ENCODE measurements at regions not wholly inside any gene's neighbourhood (a gene's known extent, or its start where the extent isn't known, plus 50 kb on each side); places are given as distances from the start of the nearest gene placed in this dataset.

DNA sequence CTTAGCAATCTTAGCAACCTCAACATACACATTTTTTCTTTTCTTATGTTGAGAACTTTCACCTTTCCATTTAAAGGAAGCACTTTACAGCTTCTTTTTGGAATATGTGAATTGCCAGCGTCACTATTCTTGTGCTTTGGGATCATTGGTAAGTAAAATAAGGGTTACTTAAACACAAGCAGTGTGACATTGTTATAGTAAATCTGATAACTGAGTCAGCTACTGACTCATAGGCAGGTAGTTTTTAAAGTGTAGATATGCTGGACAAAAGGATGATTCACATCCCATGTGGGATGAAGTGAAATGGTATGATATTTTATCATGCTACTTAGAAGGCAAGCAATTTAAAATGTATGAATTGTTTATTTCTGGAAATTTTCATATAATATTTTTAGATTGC, 637.2 kb downstream of the DCDC2C start:
- H3K36me3 ChIP-seq (ENCODE audit: control insufficient read depth, insufficient read depth, low read length) = no peaks in the 10 kb centered on the region
- peak; percentile 12 for DNase-seq (ENCODE audit: low read depth)
- H3K4me3 ChIP-seq (ENCODE audit: low read depth, low read length) = no peak overlapping the region
- TF ChIP-seq, protein P1, sequence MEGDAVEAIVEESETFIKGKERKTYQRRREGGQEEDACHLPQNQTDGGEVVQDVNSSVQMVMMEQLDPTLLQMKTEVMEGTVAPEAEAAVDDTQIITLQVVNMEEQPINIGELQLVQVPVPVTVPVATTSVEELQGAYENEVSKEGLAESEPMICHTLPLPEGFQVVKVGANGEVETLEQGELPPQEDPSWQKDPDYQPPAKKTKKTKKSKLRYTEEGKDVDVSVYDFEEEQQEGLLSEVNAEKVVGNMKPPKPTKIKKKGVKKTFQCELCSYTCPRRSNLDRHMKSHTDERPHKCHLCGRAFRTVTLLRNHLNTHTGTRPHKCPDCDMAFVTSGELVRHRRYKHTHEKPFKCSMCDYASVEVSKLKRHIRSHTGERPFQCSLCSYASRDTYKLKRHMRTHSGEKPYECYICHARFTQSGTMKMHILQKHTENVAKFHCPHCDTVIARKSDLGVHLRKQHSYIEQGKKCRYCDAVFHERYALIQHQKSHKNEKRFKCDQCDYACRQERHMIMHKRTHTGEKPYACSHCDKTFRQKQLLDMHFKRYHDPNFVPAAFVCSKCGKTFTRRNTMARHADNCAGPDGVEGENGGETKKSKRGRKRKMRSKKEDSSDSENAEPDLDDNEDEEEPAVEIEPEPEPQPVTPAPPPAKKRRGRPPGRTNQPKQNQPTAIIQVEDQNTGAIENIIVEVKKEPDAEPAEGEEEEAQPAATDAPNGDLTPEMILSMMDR (IDR thresholded peaks at IDR 0.05; ENCODE audit: insufficient read depth, low read length, poor library complexity, severe bottlenecking) = no peak
- H3K27me3 ChIP-seq (ENCODE audit: control insufficient read depth, insufficient read depth, low read length) = no peaks in the 10 kb centered on the region

GRCh38 chr2:4346628-4347027, 643.3 kb downstream of the DCDC2C start:
- H3K27me3 ChIP-seq (ENCODE audit: control insufficient read depth, insufficient read depth, low read length) = no peaks in the 10 kb centered on the region
- TF ChIP-seq, protein P1 (IDR thresholded peaks at IDR 0.05; ENCODE audit: insufficient read depth, low read length, poor library complexity, severe bottlenecking) = no peak
- H3K4me3 ChIP-seq (ENCODE audit: low read depth, low read length) = no peak overlapping the region
- no peak for DNase-seq (ENCODE audit: low read depth)
- H3K36me3 ChIP-seq (ENCODE audit: control insufficient read depth, insufficient read depth, low read length) = no peaks in the 10 kb centered on the region

DNA sequence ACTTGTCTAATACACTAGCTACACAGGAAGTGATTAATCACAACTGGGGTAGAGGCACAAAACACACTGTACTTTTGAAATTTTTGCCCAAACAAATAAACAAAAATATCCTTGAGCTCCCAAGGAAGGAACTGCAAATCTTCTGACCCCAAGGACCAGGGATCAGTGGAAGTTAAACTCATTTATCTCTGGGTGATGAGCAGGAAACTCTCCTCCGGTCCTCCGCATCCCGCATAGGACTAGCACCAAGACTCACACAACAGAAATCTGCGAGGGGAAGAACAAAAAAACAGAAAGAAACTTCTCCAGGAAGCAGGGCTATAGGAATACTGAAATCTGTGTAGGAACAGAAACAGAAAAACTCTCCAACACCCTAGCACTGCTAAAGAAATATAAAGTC, 650.3 kb downstream of the DCDC2C start:
- no peak overlapping the region for H3K4me3 ChIP-seq (ENCODE audit: low read depth, low read length)
- TF ChIP-seq, protein P1 (IDR thresholded peaks at IDR 0.05; ENCODE audit: insufficient read depth, low read length, poor library complexity, severe bottlenecking) = no peak
- H3K36me3 ChIP-seq (ENCODE audit: control insufficient read depth, insufficient read depth, low read length) = no peaks in the 10 kb centered on the region
- no peak for DNase-seq (ENCODE audit: low read depth)
- no peaks in the 10 kb centered on the region for H3K27me3 ChIP-seq (ENCODE audit: control insufficient read depth, insufficient read depth, low read length)

GRCh38 chr2:4354164-4354563, 650.8 kb downstream of the DCDC2C start:
- Histone ChIP-seq H3K4me3 (ENCODE audit: low read depth, low read length) (no peak overlapping the region), H3K36me3 (ENCODE audit: control insufficient read depth, insufficient read depth, low read length) (no peaks in the 10 kb centered on the region), H3K27me3 (ENCODE audit: control insufficient read depth, insufficient read depth, low read length) (no peaks in the 10 kb centered on the region)
- TF ChIP-seq, protein P1 (IDR thresholded peaks at IDR 0.05; ENCODE audit: insufficient read depth, low read length, poor library complexity, severe bottlenecking) = no peak
- no peak for DNase-seq (ENCODE audit: low read depth)

DNA sequence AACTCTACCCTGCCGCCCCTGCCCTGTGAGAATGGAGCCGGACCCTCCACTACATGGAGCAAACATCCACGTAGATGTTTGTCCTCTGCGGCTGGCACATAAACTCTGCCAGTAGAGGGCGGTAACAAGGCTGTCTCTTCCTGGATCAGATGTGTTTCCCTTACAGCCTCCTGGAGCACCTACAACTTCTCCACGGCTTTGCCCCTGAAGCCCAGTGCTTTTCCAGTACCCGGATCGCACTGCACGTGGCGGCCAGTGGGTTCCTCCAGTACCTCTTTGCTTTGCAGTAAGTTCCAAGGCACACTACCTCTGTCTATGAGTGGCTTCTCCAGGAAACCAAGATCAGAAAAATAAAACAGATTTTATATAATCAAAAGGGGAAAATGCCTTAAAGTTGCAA, 651.3 kb downstream of the DCDC2C start:
- Histone ChIP-seq H3K4me3 (ENCODE audit: low read depth, low read length) (no peak overlapping the region), H3K36me3 (ENCODE audit: control insufficient read depth, insufficient read depth, low read length) (no peaks in the 10 kb centered on the region), H3K27me3 (ENCODE audit: control insufficient read depth, insufficient read depth, low read length) (no peaks in the 10 kb centered on the region)
- TF ChIP-seq, protein P1 (IDR thresholded peaks at IDR 0.05; ENCODE audit: insufficient read depth, low read length, poor library complexity, severe bottlenecking) = peak; percentile 59
- no peak for DNase-seq (ENCODE audit: low read depth)

GRCh38 chr2:4356109-4356508, 652.7 kb downstream of the DCDC2C start:
- Histone ChIP-seq H3K36me3 (ENCODE audit: control insufficient read depth, insufficient read depth, low read length) (no peaks in the 10 kb centered on the region), H3K27me3 (ENCODE audit: control insufficient read depth, insufficient read depth, low read length) (no peaks in the 10 kb centered on the region), H3K4me3 (ENCODE audit: low read depth, low read length) (no peak overlapping the region)
- TF ChIP-seq, protein P1 (IDR thresholded peaks at IDR 0.05; ENCODE audit: insufficient read depth, low read length, poor library complexity, severe bottlenecking) = no peak
- no peak for DNase-seq (ENCODE audit: low read depth)
